WI38 (cell line): ENCODE measurements at regions not wholly inside any gene's neighbourhood (a gene's known extent, or its start where the extent isn't known, plus 50 kb on each side); places are given as distances from the start of the nearest gene placed in this dataset.

Experiments
- H3K4me3 ChIP-seq: 2 replicates; pipeline ENCODE4 v1.5.1; 2011; ENCODE audit warnings: low read depth, mild to moderate bottlenecking, control low read depth, low read length
- TF ChIP-seq, protein P1 (sequence below): IDR thresholded peaks from 2 replicates; pipeline ENCODE4 v1.5.1; 2012; ENCODE audit warnings: low read depth, mild to moderate bottlenecking, control low read depth, low read length

DNA sequence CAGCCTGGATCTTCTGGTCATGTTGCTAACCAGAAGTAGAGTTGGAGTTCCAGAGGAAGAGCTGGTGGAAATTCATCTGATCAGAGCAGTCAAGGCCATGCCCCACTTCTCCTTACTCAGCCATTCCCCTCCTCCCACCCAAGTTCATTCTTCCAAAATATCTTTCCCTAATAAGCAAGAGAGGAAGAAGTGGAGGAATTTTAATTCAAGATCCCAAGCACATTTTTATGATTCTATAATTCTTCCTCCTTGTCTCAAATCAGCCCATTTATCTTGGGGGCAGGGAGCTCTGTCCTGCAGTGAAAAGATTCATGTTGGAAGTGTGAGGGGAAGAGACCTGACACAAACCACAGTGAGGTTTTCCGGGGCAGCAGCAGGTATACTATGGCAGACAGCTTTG lies 85.0 kb upstream of the GALNT15 start:
- TF ChIP-seq, protein P1, sequence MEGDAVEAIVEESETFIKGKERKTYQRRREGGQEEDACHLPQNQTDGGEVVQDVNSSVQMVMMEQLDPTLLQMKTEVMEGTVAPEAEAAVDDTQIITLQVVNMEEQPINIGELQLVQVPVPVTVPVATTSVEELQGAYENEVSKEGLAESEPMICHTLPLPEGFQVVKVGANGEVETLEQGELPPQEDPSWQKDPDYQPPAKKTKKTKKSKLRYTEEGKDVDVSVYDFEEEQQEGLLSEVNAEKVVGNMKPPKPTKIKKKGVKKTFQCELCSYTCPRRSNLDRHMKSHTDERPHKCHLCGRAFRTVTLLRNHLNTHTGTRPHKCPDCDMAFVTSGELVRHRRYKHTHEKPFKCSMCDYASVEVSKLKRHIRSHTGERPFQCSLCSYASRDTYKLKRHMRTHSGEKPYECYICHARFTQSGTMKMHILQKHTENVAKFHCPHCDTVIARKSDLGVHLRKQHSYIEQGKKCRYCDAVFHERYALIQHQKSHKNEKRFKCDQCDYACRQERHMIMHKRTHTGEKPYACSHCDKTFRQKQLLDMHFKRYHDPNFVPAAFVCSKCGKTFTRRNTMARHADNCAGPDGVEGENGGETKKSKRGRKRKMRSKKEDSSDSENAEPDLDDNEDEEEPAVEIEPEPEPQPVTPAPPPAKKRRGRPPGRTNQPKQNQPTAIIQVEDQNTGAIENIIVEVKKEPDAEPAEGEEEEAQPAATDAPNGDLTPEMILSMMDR = no peak
- no peak overlapping the region for H3K4me3 ChIP-seq

GRCh38 chr3:16090024-16090423 lies 84.5 kb upstream of the GALNT15 start:
- TF ChIP-seq, protein P1 = no peak
- H3K4me3 ChIP-seq = no peak overlapping the region

GRCh38 chr3:16090706-16091105 lies 83.8 kb upstream of the GALNT15 start:
- no peak overlapping the region for H3K4me3 ChIP-seq
- TF ChIP-seq, protein P1 = no peak

- TF ChIP-seq, protein P1 = no peak
- no peak overlapping the region for H3K4me3 ChIP-seq
These were observed 81.6 kb upstream of the GALNT15 start for GRCh38 chr3:16092923-16093322.

- H3K4me3 ChIP-seq = no peak overlapping the region
- TF ChIP-seq, protein P1 = no peak
These were observed 72.9 kb upstream of the GALNT15 start for GRCh38 chr3:16101295-16102186.

DNA sequence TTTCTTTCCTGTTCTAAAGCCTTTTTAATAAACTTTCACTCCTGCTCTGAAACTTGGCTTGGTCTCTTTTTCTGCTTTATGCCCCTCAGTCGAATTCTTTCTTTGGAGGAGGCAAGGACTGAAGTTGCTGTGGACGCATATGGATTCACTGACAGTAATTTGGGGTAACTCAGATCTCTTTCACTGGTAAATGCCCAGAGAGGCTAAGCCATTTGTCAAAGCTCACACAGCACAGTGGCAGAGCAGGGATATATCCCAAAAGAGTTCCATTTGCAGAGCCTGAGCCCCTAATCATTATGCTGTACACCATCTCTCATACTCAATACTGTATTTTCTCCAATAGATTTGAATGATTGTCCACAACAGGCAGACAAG lies 72.3 kb upstream of the GALNT15 start:
- no peak overlapping the region for H3K4me3 ChIP-seq
- TF ChIP-seq, protein P1 = no peak

DNA sequence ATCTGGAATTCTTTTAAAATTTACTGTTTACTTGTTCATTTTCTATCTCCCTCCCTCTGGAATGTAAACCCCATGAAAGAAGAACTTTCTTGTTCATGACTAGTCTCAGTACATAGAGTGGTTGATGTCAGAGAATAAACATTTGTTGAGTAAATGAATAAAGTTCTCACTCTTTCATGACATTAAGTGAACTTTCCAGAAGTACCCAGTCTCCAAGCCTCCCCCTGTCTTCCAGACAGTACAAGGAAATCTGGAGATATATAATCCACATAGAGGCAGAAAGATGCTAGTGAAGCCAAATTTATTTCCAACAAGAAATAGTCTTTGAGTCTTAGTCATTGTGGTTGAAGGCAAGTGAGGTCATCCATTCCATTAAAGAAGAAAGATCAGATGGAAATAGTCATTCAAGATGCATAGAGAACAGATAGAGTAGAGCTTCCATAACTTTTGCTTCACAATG lies 71.5 kb upstream of the GALNT15 start:
- TF ChIP-seq, protein P1 = no peak

More for the DNA sequence above, 71.5 kb upstream of the GALNT15 start:
- H3K4me3 ChIP-seq = no peak overlapping the region
